G401.6 (cell line): ENCODE measurements at regions not wholly inside any gene's neighbourhood (a gene's known extent, or its start where the extent isn't known, plus 50 kb on each side); places are given as distances from the start of the nearest gene placed in this dataset.
A peak's percentile ranks its signal among the peaks of the same experiment; 100 is the strongest.
"Not testable (repeated sequence)": the region's sequence is repeated elsewhere in the genome, so short reads cannot be mapped to it uniquely, and the experiment has no call there.

Experiments used
- FAIRE-seq: peaks from 2 replicates; lab custom pipeline; 2012; peaks lifted over from hg19 to GRCh38; lab: Jason Lieb, UNC

GRCh38 chr4:137952116-137952515 is 290.0 kb downstream of the SLC7A11 start:
- no peak for FAIRE-seq

GRCh38 chr4:137950286-137950685 is 291.9 kb downstream of the SLC7A11 start:
- no peak for FAIRE-seq

GRCh38 chr4:137949746-137950145 is 292.4 kb downstream of the SLC7A11 start:
- FAIRE-seq, result no peak

- no peak for FAIRE-seq
Measured at GRCh38 chr4:137946453-137947174, 295.5 kb downstream of the SLC7A11 start.

DNA sequence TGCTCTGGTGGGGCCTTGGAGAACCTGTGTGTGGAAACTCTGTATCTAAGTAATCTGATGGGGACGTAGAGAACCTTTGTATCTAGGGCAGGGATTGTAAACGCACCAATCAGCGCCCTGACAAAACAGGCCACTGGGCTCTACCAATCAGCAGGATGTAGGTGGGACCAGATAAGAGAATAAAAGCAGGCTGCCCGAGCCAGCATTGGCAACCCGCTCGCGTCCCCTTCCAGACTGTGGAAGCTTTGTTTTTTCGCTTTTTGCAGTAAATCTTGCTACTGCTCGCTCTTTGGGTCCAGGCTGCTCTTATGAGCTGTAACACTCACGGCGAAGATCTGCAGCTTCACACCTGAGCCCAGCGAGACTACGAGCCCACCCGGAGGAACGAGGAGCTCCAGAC is 299.3 kb downstream of the SLC7A11 start:
- FAIRE-seq, result not testable (repeated sequence)

- FAIRE-seq, result not testable (repeated sequence)
Measured at GRCh38 chr4:137942015-137942515, 300.1 kb downstream of the SLC7A11 start.

- no peak for FAIRE-seq
Measured at GRCh38 chr4:137934911-137935310, 307.2 kb downstream of the SLC7A11 start.

DNA sequence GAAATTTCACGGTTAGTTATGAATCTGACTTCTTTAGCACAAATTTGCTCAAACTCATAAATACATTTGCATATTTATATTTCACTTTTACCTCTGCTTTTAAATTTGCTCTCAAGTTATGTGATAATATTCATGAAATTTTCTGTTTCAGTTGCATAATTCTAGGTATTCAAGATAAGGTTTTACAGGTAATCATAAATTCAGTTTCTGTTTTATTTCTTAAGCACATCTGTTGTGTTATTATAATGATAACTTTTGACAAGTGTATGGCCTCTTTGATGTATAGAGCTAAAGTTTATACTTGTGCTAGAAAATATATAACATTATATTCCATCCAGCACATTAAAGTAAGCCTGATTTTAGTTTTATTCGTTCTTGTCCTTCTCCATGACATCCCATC is 308.1 kb downstream of the SLC7A11 start:
- FAIRE-seq, result no peak

GRCh38 chr4:137927972-137928371 is 314.2 kb downstream of the SLC7A11 start:
- FAIRE-seq, result no peak

DNA sequence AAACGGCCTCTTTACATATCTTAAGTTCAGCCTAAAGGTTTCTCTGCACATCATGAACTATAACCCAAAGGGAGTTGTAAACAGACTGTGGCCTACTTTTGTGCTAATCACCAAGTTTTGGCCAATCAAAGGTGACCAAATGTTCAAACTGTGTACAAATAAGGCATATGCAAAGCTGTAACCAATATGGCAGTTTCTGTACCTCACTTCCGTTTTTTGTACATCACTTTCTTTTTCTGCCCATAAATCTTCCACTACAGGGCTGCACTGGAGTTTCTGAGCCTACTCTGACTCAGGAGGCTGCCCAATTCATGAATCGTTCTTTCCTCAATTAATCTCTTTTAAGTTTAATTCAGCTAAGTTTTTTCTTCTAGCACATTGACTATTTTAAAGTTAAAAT is 318.7 kb downstream of the SLC7A11 start:
- FAIRE-seq, result no peak

DNA sequence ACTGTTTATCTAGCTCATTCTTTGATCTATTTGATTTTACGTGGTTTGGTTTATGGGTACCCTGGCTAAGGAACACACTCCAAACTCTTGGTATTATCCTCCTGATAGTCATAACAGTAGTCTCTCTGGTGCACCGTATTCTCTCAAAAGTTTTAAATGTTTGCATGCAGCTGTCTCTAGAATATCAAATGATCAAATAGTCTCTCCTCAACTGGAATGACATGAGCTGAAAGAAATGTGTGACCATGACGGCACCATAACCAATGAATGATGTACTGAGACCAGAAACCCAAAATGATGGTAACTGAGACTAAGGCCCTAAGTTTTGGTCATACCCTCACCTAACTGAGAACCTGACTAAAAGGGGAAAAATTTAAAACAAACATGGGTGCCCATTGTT is 319.4 kb downstream of the SLC7A11 start:
- no peak for FAIRE-seq

GRCh38 chr4:137909529-137910309 is 332.4 kb downstream of the SLC7A11 start:
- no peak for FAIRE-seq

DNA sequence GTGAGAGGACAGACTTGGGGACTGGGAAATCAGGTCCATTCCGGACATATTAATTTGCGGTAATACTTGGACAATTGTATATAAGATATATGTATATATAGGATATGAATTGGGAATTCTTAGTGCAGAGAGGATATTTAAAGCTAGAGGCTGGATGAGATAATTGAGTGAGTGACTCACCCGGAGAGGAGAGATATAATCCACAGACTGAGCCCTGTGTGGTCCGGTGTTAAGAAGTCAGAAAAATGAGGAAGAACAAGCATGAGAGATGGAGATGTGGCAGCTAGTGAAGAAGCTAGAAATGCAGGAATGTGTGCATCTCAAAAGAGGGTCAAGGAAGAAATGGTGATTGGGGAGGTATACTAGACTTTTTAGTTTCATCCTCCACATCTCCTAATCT is 336.2 kb downstream of the SLC7A11 start:
- no peak for FAIRE-seq

- no peak for FAIRE-seq
Measured at GRCh38 chr4:137901114-137901513, 341.0 kb downstream of the SLC7A11 start.

- FAIRE-seq, result no peak
Measured at GRCh38 chr4:137896221-137896737, 345.9 kb downstream of the SLC7A11 start.

DNA sequence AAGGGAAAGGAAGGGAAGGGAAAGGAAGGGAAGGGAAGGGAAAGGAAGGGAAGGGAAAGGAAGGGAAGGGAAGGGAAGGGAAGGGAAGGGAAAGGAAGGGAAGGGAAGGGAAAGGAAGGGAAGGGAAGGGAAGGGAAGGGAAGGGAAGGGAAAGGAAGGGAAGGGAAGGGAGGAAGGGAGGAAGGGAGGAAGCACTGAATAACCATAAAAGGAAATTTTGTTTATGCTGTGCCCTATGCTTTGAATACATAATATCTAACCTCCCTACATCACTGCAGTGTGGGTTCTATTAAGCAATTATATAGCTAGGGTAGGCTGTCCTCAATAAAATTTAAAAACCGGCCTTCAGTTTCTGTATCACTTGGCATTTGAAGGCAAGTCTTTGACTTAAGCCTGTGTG is 346.6 kb downstream of the SLC7A11 start:
- not testable (repeated sequence) for FAIRE-seq

DNA sequence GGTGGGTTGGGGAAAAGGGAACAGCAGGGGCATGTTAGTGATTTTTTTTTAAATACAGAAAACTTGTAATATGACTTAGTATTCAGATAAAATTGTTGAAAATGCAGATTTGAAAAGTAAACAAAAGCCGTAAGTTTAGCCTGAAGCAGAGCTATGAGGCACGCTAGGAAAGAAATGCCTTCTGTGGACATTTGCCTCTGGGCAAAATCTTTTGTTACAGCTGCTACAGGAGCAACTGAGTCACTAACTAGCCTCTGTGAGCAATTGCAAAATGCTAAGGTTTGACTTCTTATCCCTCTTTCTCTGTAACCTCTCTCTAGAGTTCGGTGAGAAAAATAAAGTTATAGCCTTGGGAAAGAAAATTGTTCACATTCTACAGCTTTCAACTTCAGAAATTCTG is 350.0 kb downstream of the SLC7A11 start:
- no peak for FAIRE-seq

- no peak for FAIRE-seq
Measured at GRCh38 chr4:137890812-137891211, 351.3 kb downstream of the SLC7A11 start.

DNA sequence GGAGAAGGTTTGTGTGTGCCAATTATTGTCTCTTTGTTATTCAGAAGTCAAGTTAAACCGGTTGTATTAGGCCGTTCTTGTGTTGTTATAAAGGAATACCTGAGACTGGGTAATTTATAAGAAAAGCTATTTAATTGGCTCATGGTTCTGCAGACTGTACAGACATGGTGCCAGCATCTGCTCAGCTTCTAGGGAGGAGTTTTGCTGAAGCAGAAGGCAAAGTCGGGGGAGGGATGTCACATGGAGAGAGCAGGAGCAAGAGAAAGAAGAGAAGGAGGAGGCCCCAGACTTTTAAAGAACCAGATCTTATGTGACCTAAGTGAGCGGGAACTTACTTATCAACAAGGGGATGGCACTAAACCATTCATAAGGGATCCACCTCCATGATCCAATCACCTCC is 349.3 kb upstream of the PCDH18 start:
- no peak for FAIRE-seq

DNA sequence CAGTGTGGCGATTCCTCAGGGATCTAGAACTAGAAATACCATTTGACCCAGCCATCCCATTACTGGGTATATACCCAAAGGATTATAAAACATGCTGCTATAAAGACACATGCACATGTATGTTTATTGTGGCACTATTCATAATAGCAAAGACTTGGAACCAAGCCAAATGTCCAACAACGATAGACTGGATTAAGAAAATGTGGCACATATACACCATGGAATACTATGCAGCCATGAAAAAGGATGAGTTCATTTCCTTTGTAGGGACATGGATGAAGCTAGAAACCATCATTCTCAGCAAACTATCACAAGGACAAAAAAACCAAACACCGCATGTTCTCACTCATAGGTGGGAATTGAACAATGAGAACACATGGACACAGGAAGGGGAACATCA is 335.8 kb upstream of the PCDH18 start:
- not testable (repeated sequence) for FAIRE-seq

DNA sequence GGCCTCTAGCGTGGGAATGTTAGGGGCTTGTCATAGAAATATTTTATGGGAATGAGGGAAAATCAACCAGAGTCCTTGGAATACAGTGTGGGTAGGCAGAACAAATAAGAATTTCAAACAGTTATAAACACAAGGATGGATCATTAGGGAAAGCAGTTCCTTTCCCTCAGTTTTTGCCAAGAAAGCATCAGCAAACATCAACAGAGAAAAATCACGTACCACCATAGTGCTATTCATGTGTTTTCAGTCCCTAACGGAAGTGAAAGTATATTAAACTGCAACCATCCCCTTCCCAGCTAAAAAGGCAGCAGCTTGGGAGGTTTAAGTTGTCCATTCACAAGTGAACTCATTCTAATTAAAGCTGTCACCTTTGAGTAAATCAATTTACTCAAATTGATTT is 334.4 kb upstream of the PCDH18 start:
- no peak for FAIRE-seq

DNA sequence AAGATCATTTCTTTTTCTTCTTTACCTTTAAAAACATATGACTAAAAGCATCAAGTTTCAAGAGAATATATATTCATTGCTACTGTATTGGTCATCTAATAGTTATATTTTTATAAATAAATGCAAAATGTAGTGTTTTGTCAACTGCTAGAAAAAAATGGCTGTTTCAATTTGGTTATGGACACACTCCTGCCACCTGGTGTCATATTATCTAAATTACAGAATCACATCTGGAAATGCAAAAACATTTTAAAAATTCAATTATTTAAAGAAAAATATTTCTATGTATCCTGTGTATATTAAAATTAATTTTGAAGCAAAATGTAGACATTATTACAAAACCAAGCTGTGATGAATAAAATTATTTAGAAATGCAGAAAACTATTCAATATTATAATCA is 329.4 kb upstream of the PCDH18 start:
- FAIRE-seq, result peak; percentile 96

DNA sequence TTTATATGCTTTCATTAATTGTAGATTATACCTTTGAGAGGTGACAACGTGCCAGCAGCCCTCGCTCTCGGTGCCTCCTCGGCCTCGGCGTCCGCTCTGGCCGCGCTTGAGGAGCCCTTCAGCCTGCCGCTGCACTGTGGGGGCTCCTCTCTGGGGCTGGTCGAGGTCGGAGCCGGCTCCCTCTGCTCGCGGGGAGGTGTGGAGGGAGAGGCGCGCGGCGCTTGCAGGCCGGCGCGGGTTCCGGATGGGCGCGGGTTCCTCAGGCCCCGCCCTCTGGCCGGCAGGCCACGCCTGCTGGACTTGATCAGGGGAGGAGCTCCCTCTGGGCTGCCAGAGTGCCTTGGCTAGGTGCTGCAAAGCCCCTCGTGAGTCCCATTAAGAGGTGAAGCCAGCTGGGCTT is 321.1 kb upstream of the PCDH18 start:
- FAIRE-seq, result no peak
